ENCODE measurements at regions not wholly inside any gene's neighbourhood (a gene's known extent, or its start where the extent isn't known, plus 50 kb on each side); places are given as distances from the start of the nearest gene placed in this dataset.
"Not testable (repeated sequence)": the region's sequence is repeated elsewhere in the genome, so short reads cannot be mapped to it uniquely, and the experiment has no call there.

DNA sequence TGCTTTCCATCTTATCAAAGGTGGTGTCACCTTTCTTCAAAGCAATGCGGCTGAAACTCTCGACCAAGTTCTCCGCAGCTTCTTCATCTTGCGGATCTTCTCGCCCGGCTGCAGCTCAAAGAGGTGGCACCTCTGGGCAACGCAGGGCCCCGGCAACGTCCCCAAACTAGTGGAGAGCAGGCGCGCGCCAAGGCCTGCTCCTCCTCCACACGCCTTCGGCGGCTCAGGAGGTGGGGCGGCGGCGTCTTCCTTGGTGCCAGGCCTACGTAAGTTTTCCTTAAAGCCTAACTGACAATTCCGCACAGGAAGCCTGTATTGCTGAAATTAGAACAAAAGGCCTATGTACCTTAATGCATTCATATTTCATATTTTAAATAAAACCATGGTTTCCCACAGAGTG is 112.0 kb downstream of the TMX1 start:
- DNase-seq = no peak

GRCh38 chr14:51353901-51354300 is 113.9 kb downstream of the TMX1 start:
- DNase-seq = no peak

DNA sequence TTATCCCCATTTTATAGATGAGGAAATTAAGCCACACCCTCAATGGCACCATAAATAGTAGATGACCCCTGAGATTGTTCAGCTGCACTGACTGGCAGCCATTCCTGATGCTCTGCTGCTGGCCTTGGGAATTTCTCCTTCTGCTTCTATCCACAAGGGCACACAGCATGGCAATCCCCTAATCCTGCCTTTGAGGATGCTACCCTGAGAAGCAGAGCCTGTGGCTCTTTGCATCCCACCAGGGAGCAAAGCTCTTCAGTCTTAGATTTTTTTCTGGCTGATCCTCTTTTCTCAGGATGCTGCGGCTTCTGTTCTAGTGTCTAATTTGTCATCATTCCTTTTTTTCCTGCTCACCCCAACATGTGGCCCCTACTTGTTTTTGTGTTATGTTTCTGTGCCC is 114.8 kb downstream of the TMX1 start:
- DNase-seq = no peak

- no peak for DNase-seq
These were observed 116.3 kb downstream of the TMX1 start for GRCh38 chr14:51356381-51356780.

GRCh38 chr14:51357250-51357649 is 117.2 kb downstream of the TMX1 start:
- DNase-seq = no peak

DNA sequence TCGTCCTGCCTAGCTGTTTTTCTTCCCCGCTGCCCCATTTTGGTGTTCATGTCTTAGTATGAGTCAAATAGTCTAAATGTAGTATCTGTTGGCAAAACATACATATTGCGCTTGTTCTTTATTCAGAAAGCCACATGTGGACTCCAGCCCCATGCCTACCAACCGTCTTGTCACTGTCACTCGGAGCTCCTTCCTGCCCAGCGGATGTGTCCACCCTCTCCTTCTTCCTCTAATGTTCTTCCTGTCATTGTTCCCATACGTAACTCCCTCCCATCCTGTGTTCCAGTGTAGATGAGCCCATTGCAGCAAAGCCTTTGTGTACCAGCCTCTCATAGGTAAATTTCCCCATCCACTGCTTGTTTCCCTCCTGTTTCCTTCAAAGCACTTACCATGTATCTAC is 120.5 kb downstream of the TMX1 start:
- DNase-seq = no peak

GRCh38 chr14:51365241-51365965 is 125.4 kb downstream of the TMX1 start:
- no peak for DNase-seq

DNA sequence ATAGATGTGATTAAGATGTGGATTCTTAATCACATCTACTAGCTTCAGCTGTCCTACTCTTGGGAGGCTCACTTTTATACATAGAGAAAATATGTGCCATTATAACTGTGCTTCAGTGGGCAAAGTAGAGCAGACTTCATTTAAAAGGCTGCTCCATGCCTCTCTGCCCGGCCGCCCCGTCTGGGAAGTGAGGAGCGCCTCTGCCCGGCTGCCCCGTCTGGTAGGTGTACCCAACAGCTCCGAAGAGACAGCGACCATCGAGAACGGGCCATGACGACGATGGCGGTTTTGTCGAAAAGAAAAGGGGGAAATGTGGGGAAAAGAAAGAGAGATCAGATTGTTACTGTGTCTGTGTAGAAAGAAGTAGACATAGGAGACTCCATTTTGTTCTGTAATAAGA is 126.4 kb downstream of the TMX1 start:
- DNase-seq = not testable (repeated sequence)

DNA sequence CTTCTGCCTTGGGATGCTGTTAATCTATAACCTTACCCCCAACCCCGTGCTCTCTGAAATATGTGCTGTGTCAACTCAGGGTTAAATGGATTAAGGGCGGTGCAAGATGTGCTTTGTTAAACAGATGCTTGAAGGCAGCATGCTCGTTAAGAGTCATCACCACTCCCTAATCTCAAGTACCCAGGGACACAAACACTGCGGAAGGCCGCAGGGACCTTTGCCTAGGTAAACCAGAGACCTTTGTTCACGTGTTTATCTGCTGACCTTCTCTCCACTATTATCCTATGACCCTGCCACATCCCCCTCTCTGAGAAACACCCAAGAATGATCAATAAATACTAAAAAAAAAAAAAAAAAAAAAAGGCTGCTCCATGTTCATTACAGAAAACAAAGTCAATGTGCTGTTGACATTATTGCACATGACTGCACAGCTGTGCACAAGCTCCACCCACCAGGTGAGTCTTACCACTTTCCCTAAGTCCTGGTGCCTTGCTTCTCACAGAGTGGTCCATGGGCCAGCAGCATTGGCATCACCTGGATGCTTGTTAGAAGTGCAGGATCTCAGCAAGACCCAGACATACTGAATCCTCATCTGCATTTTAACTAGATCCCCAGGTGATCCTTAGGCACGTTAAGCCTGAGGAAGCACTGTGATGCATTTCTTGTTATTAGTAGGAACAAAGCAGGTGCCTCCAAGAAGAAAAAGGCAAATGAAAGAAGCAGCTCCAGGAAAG is 127.0 kb downstream of the TMX1 start:
- DNase-seq = not testable (repeated sequence)

GRCh38 chr14:51367600-51367931 is 127.5 kb downstream of the TMX1 start:
- DNase-seq = no peak

GRCh38 chr14:51368721-51369163 is 128.7 kb downstream of the TMX1 start:
- no peak for DNase-seq

- no peak for DNase-seq
These were observed 129.8 kb downstream of the TMX1 start for GRCh38 chr14:51369814-51370213.

DNA sequence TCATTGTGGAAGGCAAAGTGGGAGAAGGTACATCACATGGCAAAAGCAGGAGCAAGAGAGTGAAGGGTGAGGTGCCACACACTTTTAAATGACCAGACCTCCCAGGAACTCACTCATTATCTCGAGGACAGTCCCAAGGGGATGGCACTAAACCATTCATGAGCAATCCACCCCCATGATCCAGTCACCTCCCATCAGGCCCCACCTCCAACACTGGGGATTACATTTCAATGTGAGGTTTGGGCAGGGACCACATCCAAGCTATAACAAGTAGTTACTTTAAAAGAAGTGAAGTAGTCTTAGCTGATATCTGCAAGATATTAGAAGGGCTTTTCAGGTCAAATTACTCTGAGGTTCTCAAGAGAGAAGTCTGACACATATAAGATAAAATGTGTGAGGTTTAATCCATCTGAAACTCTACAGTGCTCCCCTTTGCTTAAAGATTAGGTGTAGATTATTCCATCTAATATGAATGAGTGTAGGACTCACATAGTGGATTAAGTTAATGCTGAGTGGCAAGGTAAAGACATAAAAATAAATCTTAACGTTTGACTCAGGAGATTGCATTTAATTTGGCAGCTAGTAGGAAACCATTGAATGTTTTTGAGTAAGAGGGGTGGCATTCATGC is 130.8 kb downstream of the TMX1 start:
- DNase-seq = no peak

DNA sequence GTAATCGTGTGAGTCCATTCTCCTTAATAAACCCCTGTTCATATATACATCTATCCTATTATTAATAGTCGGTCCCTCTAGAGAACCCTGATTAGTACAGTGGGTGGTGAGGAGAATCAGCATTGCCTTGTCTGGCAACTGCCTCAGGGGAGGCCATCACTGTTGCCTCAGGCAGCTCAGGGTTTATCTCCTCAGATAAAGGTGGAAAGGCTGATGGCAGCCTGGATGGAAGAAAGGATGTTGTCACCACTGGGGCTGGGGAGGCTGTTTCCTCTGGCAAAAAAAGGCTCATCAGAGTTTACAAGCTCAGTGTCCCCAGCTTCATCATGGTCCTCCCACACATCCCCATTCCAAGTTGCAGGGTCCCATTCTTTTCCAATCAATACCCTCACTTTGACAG is 137.1 kb downstream of the TMX1 start:
- not testable (repeated sequence) for DNase-seq

DNA sequence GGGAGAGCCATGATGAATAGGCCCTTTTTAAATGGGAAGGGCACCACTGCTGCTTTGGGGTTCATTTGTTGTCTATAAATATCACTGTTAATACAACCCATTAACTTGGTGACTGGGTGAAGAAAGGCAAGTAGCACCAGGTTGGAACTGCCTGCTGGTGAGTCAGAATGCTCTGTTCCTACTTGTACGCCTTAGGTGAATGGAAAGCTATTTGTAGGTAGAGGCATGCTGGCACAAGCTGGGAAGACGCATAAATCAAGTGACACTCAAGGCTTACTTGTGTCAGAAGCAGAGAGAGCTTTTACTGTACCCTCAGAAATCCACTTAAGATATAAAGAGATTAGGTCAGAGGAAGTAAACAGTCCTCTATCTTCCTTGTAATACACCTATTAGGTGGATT is 142.5 kb downstream of the TMX1 start:
- DNase-seq = no peak

DNA sequence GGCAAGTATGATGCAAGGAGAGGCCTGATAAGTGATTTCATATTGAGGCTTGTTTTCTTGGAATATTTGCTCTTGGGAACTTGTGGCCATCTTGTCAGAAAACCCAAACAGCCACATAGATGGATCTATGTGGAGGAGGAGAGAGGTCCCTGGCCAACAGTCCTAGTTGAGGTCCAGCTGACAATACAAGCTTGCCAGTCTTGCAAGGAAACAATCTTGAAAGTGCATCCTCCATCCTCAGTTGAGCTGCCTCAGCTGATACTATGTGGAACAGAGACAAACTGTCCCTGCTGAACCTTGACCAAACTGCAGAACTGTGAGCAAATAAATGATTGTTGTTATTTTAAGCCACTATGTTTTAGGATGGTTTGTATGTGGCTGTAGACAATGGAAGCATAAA is 146.4 kb downstream of the TMX1 start:
- no peak for DNase-seq

GRCh38 chr14:51386983-51387735 is 147.1 kb downstream of the TMX1 start:
- no peak for DNase-seq

DNA sequence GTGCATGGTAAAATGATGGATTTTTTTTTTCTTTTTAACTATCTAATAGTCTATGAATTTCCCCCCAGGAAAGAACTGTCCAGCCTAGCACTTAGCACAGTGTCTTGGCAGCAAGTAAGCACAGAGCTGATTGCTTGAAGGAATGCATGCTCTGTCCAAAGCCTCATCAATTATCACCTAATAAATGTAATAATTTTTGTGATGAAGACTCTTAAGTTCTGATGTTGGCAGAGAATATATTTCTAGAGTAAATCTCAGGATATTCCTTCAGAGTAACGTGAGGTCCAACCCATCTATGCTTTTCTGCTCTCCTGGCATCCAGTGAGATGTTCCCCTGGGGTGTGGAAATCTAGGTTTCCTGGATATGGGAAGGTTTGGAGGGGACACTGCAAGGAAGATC is 152.4 kb downstream of the TMX1 start:
- no peak for DNase-seq

DNA sequence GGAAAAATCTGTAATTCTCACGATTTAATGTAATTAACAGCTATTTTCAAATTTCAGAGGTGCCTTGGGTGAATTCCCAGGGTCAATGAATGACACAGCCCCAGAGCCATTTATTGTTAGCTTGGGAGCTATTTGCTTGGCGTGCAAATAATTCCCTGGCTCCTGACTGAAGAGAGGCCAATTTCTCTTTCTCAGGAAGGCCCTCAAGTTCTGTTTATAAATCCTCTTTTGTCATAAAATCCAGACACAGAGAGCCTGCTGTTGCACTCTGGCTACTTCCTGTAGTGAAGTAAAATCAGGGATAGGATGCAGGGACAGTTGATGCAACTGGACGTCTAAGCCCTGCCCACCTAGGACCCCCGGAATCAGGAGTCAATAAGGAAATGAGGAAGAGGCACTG is 154.3 kb downstream of the TMX1 start:
- DNase-seq = no peak

DNA sequence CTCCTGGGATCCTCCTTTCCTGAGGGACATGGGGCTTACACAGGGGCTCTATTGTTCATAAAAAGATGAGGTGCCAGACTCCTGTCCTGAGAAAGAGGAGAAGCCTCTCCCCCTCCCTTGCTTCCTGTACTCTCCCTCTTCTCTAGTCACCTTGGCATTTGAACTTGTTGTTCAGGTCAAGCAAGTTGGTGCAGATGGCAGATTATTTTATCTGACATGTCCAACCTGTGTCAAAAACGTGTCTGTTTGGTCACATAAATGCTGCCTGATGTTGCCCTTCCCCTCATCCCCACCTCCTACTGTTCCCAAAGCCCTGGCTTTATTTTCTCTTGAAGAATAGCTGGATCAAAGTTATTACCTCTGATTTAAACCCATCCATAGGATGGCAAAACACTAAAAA is 154.8 kb downstream of the TMX1 start:
- DNase-seq = no peak

DNA sequence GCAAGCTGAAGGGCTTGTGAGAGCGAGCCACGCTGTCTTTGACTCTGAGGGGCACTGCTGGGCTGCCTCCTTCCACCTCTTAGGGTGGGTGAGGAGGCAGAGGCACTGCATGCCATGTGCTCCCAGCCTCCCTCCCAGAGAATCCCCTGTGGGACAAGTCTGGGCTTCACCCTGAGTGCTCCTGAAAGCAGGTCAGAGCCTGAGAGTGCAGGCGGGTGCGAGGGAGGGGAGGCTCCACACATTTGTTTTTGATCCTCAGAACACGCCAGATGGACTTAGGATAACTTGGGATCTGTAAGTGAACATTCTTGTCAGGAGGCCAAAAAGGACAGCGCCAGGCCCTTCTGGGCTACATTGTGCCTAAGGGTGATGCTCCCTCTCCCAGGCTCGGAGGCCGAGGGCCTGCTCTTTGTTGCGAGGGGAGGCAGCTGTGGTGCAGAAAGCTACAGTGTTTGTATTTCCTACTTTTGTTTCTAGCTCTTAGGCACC is 155.4 kb downstream of the TMX1 start:
- no peak for DNase-seq

- no peak for DNase-seq
These were observed 156.3 kb downstream of the TMX1 start for GRCh38 chr14:51396222-51396815.

- no peak for DNase-seq
These were observed 158.9 kb downstream of the TMX1 start for GRCh38 chr14:51398898-51399297.

All from NCI-H774 (cell line).